Type B pancreatic cell (in vitro differentiated cells): ENCODE measurements at regions not wholly inside any gene's neighbourhood (a gene's known extent, or its start where the extent isn't known, plus 50 kb on each side); places are given as distances from the start of the nearest gene placed in this dataset.

Source experiments
- DNase-seq: peaks from one replicate; pipeline ENCODE4 v3.0.0; 2021; ENCODE audit warnings: mixed read lengths; ENCODE audit not compliant: unreplicated experiment; ENCODE audit errors: extremely low spot score
- H3K27ac Mint-ChIP-seq: 2 replicates; pipeline ENCODE4 v1.8.0; 2021; ENCODE audit warnings: mild to moderate bottlenecking, mixed read lengths
- H3K27me3 Mint-ChIP-seq: 2 replicates; pipeline ENCODE4 v1.8.0; 2021; ENCODE audit warnings: mixed read lengths
- H3K36me3 Mint-ChIP-seq: 2 replicates; pipeline ENCODE4 v1.8.0; 2021; ENCODE audit warnings: mixed read lengths
- H3K4me1 Mint-ChIP-seq: one replicate; pipeline ENCODE4 v1.8.0; 2021; ENCODE audit warnings: mixed read lengths; ENCODE audit not compliant: unreplicated experiment
- H3K4me3 Mint-ChIP-seq: 2 replicates; pipeline ENCODE4 v1.8.0; 2021; ENCODE audit warnings: mild to moderate bottlenecking, mixed read lengths
- H3K9me3 Mint-ChIP-seq: 2 replicates; pipeline ENCODE4 v1.8.0; 2021; ENCODE audit warnings: mixed read lengths
- CTCF ChIP-seq: fragments of 200-600 bp; sonication (generic); conservative IDR thresholded peaks from 2 replicates; pipeline ENCODE4 v1.5.0; 2021; ENCODE audit warnings: antibody characterized with exemption, mild to moderate bottlenecking

- H3K27me3 Mint-ChIP-seq, result peaks cover 12% of the 10 kb centered on the region
- H3K4me3 Mint-ChIP-seq, result no peak overlapping the region
- no peak for TF ChIP-seq CTCF
- peaks cover 3% of the 10 kb centered on the region for H3K9me3 Mint-ChIP-seq
- H3K4me1 Mint-ChIP-seq, result peaks cover 60% of the 10 kb centered on the region
- DNase-seq, result no peak
- no peak overlapping the region for H3K27ac Mint-ChIP-seq
- H3K36me3 Mint-ChIP-seq, result no peaks in the 10 kb centered on the region
Measured at GRCh38 chr13:50524560-50524959, 318.9 kb downstream of the DLEU7 start.

- no peak for TF ChIP-seq CTCF
- Mint-ChIP-seq H3K9me3 (peaks cover 4% of the 10 kb centered on the region), H3K4me1 (peaks cover 54% of the 10 kb centered on the region), H3K27me3 (peaks cover 6% of the 10 kb centered on the region), H3K36me3 (no peaks in the 10 kb centered on the region), H3K27ac (peak overlapping the region; percentile 35), H3K4me3 (no peak overlapping the region)
- no peak for DNase-seq
Measured at GRCh38 chr13:50526661-50527071, 316.8 kb downstream of the DLEU7 start.

GRCh38 chr13:50527188-50527587 lies 316.3 kb downstream of the DLEU7 start:
- no peak for DNase-seq
- no peaks in the 10 kb centered on the region for H3K36me3 Mint-ChIP-seq
- H3K4me1 Mint-ChIP-seq, result peaks cover 49% of the 10 kb centered on the region
- no peak overlapping the region for H3K27ac Mint-ChIP-seq
- H3K27me3 Mint-ChIP-seq, result peaks cover 3% of the 10 kb centered on the region
- TF ChIP-seq CTCF, result no peak
- H3K4me3 Mint-ChIP-seq, result no peak overlapping the region
- peaks cover 4% of the 10 kb centered on the region for H3K9me3 Mint-ChIP-seq

- Mint-ChIP-seq H3K36me3 (no peaks in the 10 kb centered on the region), H3K9me3 (peaks cover 4% of the 10 kb centered on the region), H3K4me3 (no peak overlapping the region), H3K27me3 (peaks cover 3% of the 10 kb centered on the region), H3K4me1 (peaks cover 43% of the 10 kb centered on the region), H3K27ac (peak overlapping the region; percentile 96)
- no peak for TF ChIP-seq CTCF
- no peak for DNase-seq
Measured at GRCh38 chr13:50527612-50528509, 315.6 kb downstream of the DLEU7 start.

- Mint-ChIP-seq H3K4me1 (peaks cover 36% of the 10 kb centered on the region), H3K4me3 (peak overlapping the region; percentile 74), H3K27ac (peak overlapping the region; percentile 96)
Measured at GRCh38 chr13:50529154-50529882, 314.2 kb downstream of the DLEU7 start.

More at GRCh38 chr13:50529154-50529882, 314.2 kb downstream of the DLEU7 start:
- Mint-ChIP-seq H3K36me3 (no peaks in the 10 kb centered on the region), H3K9me3 (peaks cover 4% of the 10 kb centered on the region), H3K27me3 (peaks cover 3% of the 10 kb centered on the region)
- no peak for TF ChIP-seq CTCF
- DNase-seq, result no peak
